GM23338 (cell line): ENCODE measurements at regions not wholly inside any gene's neighbourhood (a gene's known extent, or its start where the extent isn't known, plus 50 kb on each side); places are given as distances from the start of the nearest gene placed in this dataset.

ENCODE experiments used
- EZH2 ChIP-seq: fragments of 200-600 bp; sonication (generic); IDR thresholded peaks from one replicate; pipeline ENCODE4 v1.8.0; 2017; ENCODE audit warnings: antibody characterized with exemption, mild to moderate bottlenecking, low read depth; ENCODE audit not compliant: unreplicated experiment
- EZH2phosphoT487 ChIP-seq: fragments of 200-600 bp; sonication (generic); IDR thresholded peaks from one replicate; pipeline ENCODE4 v1.8.1; 2018; ENCODE audit warnings: antibody characterized with exemption; ENCODE audit not compliant: unreplicated experiment
- JUNB ChIP-seq: IDR thresholded peaks from one replicate; pipeline ENCODE4 v1.6.1; 2016; ENCODE audit warnings: antibody characterized with exemption; ENCODE audit not compliant: unreplicated experiment
- NANOG ChIP-seq: IDR thresholded peaks from 2 replicates; pipeline ENCODE4 v1.6.1; 2016; ENCODE audit warnings: antibody characterized with exemption, borderline replicate concordance
- POLR2AphosphoS5 ChIP-seq: IDR thresholded peaks from 2 replicates; pipeline ENCODE4 v1.6.1; 2016; ENCODE audit warnings: antibody characterized with exemption, low read depth
- ZNF114 ChIP-seq: fragments of 250-450 bp; sonication (Bioruptor Pico); IDR thresholded peaks from 2 replicates; pipeline ENCODE4 v1.5.0; 2020; ENCODE audit warnings: mild to moderate bottlenecking, moderate library complexity
- ZNF331 ChIP-seq: fragments of 250-450 bp; sonication (Bioruptor Pico); IDR thresholded peaks from 2 replicates; pipeline ENCODE4 v1.5.0; 2020; ENCODE audit warnings: low read depth, mild to moderate bottlenecking, moderate library complexity
- TF ChIP-seq, protein P1 (sequence below), 2 experiments: fragments of 200-600 bp in 1 of 2; sonication (generic) in 1 of 2; conservative IDR thresholded peaks; 2 replicates each; pipeline versions ENCODE4 v1.5.1 to v1.6.1; 2016 to 2017; ENCODE audit warnings: antibody characterized with exemption in 2 of 2, low read depth in 2 of 2, mild to moderate bottlenecking in 2 of 2, moderate library complexity in 1 of 2
- TF ChIP-seq, protein P2 (sequence below): IDR thresholded peaks from one replicate; pipeline ENCODE4 v1.6.1; 2018; ENCODE audit warnings: antibody characterized with exemption; ENCODE audit not compliant: unreplicated experiment
- TF ChIP-seq, protein P3 (sequence below): IDR thresholded peaks from 2 replicates; pipeline ENCODE4 v1.6.1; 2016; ENCODE audit warnings: antibody characterized with exemption

DNA sequence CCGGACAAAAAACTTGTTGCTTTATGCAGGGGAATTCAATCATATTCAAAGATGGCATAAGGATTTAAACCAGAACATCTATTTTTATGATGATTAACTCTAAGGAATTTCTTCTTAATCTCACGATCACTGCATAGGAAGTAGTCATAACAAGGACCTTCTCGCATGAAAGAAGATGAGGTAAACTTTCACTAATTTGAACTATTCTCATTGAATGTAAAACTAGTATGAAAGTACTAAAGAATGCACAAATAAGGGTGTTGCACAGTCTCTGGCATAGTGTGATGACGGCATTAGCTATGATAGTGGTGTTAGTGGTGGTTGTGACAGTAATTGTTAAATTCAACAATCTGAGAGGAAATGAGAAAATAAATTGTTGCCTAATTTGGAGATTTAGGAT is 280.0 kb downstream of the SLC6A15 start:
- TF ChIP-seq, protein P1, sequence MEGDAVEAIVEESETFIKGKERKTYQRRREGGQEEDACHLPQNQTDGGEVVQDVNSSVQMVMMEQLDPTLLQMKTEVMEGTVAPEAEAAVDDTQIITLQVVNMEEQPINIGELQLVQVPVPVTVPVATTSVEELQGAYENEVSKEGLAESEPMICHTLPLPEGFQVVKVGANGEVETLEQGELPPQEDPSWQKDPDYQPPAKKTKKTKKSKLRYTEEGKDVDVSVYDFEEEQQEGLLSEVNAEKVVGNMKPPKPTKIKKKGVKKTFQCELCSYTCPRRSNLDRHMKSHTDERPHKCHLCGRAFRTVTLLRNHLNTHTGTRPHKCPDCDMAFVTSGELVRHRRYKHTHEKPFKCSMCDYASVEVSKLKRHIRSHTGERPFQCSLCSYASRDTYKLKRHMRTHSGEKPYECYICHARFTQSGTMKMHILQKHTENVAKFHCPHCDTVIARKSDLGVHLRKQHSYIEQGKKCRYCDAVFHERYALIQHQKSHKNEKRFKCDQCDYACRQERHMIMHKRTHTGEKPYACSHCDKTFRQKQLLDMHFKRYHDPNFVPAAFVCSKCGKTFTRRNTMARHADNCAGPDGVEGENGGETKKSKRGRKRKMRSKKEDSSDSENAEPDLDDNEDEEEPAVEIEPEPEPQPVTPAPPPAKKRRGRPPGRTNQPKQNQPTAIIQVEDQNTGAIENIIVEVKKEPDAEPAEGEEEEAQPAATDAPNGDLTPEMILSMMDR (conservative IDR thresholded peaks at IDR 0.05; ENCODE audit: low read depth in 2 of 2): no peak
- TF ChIP-seq ZNF114 (CRISPR knock-in tag) (no peak), NANOG (no peak), EZH2 (no peak), POLR2AphosphoS5 (no peak), EZH2phosphoT487 (no peak), ZNF331 (CRISPR knock-in tag) (no peak), JUNB (no peak)
- TF ChIP-seq, protein P2, sequence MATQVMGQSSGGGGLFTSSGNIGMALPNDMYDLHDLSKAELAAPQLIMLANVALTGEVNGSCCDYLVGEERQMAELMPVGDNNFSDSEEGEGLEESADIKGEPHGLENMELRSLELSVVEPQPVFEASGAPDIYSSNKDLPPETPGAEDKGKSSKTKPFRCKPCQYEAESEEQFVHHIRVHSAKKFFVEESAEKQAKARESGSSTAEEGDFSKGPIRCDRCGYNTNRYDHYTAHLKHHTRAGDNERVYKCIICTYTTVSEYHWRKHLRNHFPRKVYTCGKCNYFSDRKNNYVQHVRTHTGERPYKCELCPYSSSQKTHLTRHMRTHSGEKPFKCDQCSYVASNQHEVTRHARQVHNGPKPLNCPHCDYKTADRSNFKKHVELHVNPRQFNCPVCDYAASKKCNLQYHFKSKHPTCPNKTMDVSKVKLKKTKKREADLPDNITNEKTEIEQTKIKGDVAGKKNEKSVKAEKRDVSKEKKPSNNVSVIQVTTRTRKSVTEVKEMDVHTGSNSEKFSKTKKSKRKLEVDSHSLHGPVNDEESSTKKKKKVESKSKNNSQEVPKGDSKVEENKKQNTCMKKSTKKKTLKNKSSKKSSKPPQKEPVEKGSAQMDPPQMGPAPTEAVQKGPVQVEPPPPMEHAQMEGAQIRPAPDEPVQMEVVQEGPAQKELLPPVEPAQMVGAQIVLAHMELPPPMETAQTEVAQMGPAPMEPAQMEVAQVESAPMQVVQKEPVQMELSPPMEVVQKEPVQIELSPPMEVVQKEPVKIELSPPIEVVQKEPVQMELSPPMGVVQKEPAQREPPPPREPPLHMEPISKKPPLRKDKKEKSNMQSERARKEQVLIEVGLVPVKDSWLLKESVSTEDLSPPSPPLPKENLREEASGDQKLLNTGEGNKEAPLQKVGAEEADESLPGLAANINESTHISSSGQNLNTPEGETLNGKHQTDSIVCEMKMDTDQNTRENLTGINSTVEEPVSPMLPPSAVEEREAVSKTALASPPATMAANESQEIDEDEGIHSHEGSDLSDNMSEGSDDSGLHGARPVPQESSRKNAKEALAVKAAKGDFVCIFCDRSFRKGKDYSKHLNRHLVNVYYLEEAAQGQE: no peak
- TF ChIP-seq, protein P3, sequence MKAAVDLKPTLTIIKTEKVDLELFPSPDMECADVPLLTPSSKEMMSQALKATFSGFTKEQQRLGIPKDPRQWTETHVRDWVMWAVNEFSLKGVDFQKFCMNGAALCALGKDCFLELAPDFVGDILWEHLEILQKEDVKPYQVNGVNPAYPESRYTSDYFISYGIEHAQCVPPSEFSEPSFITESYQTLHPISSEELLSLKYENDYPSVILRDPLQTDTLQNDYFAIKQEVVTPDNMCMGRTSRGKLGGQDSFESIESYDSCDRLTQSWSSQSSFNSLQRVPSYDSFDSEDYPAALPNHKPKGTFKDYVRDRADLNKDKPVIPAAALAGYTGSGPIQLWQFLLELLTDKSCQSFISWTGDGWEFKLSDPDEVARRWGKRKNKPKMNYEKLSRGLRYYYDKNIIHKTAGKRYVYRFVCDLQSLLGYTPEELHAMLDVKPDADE: no peak
